ENCODE measurements at regions not wholly inside any gene's neighbourhood (a gene's known extent, or its start where the extent isn't known, plus 50 kb on each side); places are given as distances from the start of the nearest gene placed in this dataset.
"Not testable (repeated sequence)": the region's sequence is repeated elsewhere in the genome, so short reads cannot be mapped to it uniquely, and the experiment has no call there.

DNA sequence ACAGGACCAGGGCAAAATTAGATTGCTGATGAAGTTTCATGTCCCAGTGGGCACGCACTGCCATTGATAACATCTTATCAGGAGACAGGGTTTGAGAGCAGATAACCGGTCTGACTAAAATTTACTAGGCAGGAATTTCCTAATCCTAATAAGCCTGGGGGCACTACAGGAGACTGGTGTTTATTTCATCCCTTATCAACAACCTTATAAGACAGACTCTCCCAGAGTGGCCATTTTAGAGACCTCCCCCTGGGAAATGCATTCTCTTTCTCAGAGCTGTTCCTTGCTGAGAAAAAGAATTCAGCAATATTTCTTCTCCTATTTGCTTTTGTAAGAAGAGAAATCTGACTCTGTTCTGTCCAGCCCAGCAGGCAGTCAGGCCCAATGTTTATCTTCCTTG lies 423.4 kb upstream of the IMPG1 start:
- H3K4me3 ChIP-seq (ENCODE audit: low read depth, low read length) = no peak overlapping the region
- DNase-seq (ENCODE audit: low read depth) = no peak
- TF ChIP-seq, protein P1, sequence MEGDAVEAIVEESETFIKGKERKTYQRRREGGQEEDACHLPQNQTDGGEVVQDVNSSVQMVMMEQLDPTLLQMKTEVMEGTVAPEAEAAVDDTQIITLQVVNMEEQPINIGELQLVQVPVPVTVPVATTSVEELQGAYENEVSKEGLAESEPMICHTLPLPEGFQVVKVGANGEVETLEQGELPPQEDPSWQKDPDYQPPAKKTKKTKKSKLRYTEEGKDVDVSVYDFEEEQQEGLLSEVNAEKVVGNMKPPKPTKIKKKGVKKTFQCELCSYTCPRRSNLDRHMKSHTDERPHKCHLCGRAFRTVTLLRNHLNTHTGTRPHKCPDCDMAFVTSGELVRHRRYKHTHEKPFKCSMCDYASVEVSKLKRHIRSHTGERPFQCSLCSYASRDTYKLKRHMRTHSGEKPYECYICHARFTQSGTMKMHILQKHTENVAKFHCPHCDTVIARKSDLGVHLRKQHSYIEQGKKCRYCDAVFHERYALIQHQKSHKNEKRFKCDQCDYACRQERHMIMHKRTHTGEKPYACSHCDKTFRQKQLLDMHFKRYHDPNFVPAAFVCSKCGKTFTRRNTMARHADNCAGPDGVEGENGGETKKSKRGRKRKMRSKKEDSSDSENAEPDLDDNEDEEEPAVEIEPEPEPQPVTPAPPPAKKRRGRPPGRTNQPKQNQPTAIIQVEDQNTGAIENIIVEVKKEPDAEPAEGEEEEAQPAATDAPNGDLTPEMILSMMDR (IDR thresholded peaks at IDR 0.05; ENCODE audit: low read depth, low read length, missing control alignments) = no peak

DNA sequence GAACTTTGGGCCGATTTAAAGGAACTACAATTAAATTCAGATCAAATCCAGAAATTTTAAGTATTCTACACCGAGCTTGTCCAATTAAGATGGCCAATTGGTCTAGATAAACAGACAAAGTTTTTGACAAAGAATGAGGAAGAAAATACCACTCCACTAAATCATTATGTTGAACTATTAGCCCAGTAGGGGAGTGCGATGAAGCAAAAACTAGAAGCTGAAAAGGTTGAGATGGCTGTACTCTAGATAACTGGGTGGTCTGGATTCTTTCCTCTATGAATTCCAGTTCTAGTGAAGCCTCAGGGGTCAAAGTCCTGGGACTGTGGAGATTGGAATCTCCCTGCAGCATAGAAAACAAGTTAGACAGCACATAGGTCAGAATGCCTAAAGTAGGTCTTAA lies 418.9 kb upstream of the IMPG1 start:
- not testable (repeated sequence) for H3K4me3 ChIP-seq (ENCODE audit: low read depth, low read length); DNase-seq (ENCODE audit: low read depth)

DNA sequence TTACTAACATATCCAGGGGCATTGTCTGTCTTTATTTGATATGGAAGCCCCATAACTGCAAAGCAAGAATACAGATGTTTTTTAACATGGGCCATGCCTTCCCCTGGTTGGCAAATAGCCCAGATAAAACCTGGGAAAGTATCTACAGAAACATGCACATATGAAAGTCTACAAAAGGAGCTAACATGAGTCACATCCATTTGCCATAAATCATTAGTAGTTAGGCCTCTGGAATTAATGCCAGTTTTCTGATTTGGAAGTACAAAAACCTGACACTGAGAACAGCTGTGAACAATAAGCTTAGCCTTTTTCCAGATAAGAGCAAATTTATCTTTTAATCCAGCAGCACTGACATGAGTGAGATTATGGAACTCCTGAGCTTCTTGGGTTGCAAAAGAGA lies 418.0 kb upstream of the IMPG1 start:
- TF ChIP-seq, protein P1 (IDR thresholded peaks at IDR 0.05; ENCODE audit: low read depth, low read length, missing control alignments) = no peak
- DNase-seq (ENCODE audit: low read depth) = no peak
- H3K4me3 ChIP-seq (ENCODE audit: low read depth, low read length) = no peak overlapping the region

DNA sequence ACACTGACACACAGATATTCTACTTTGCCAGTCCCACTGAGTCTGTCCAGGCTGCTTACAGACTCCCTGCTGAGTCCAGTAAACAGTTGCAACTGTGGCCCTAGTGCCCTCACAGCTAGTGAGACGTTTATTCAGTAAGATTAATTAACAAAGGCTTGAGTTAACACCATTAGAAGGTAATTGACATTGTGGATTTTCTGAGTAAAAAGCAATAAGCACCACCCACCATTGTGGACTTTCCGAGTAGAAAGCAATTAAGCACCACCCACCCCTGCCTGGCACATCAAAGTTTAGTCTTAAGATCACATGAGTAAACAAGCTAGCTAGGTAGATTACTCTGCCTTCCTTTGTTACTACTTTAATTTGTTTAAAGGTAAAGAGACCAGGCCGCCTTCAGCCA lies 408.6 kb upstream of the IMPG1 start:
- no peak for DNase-seq (ENCODE audit: low read depth)
- TF ChIP-seq, protein P1 (IDR thresholded peaks at IDR 0.05; ENCODE audit: low read depth, low read length, missing control alignments) = no peak
- no peak overlapping the region for H3K4me3 ChIP-seq (ENCODE audit: low read depth, low read length)

DNA sequence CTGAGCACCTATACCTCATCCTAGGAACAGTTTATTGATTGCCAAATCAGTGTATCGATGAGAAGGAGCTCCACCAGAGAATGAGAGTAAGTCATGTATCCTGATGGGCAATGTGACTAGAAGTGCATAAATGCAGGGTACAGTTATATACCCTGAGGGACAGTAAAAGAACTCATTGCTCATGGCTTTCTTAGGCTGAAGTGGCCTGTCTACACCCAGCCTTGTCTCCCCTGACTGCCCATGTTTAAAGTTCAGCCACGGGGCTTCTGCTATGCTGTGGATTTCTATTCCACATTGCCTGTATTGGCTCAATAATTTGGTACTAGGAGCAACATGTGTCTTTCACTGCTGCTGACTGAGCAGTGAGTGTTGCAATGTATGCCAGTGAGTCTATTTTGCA lies 400.4 kb upstream of the IMPG1 start:
- H3K4me3 ChIP-seq (ENCODE audit: low read depth, low read length) = no peak overlapping the region
- DNase-seq (ENCODE audit: low read depth) = no peak
- TF ChIP-seq, protein P1 (IDR thresholded peaks at IDR 0.05; ENCODE audit: low read depth, low read length, missing control alignments) = no peak

DNA sequence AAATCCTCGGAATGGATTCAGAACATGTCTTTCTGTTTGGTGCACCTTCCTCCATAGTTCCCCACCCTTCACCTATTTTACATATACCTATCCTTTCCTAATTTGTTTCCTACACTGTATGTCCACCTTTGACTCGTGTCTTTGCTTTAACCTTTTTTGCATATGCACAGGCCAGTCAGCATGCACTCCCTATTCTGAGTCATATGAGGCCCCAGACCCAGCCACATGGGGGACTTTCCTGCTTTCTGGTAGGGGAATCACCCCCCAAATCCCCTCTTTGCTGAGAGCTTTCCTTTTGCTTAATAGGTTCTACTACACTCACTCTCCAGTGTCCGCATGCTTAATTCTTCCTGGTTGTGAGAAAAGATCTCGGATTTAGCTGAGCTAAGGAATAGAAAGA lies 393.8 kb upstream of the IMPG1 start:
- TF ChIP-seq, protein P1 (IDR thresholded peaks at IDR 0.05; ENCODE audit: low read depth, low read length, missing control alignments) = no peak
- no peak overlapping the region for H3K4me3 ChIP-seq (ENCODE audit: low read depth, low read length)
- DNase-seq (ENCODE audit: low read depth) = no peak

DNA sequence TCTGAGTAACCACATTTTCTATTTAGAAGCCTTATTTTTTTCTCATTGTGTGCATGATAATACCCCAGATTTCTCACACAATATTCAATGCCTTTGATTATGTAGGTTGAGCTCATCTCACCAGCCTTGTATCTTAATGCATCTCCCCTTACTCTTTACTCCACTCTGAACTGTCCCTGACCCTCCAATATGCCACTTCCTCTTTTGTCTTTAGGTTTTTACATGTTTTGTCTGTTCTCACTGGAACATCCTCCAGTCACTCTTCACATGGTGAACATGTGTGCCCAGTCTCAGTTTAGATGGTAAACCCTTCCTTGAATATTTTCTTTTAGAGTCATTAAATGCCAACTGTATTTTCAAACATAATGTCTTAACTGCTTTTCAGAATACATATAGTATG lies 392.9 kb upstream of the IMPG1 start:
- DNase-seq (ENCODE audit: low read depth) = no peak
- TF ChIP-seq, protein P1 (IDR thresholded peaks at IDR 0.05; ENCODE audit: low read depth, low read length, missing control alignments) = no peak
- H3K4me3 ChIP-seq (ENCODE audit: low read depth, low read length) = no peak overlapping the region

DNA sequence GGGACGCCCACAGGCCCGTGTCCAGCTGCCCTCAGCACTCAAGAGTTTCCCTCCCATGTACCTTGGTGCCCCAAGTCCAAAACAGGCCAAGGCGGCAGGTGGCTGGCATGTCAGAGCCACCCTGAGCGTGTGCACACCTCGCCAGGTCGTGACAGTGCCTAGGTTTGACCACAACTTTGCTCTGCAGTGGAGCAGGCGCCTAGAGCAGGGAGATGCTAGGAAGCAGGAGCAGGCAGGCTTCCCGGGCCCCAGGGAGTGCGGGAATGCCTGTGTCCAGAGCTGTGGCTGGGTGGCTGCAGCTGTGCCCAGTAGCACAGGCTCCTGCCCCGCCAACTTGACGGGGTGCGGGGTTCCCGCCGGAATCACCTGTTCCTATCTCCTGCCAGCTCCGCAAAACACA lies 380.8 kb upstream of the IMPG1 start:
- no peak overlapping the region for H3K4me3 ChIP-seq (ENCODE audit: low read depth, low read length)
- no peak for DNase-seq (ENCODE audit: low read depth)
- TF ChIP-seq, protein P1 (IDR thresholded peaks at IDR 0.05; ENCODE audit: low read depth, low read length, missing control alignments) = no peak
